ENCODE measurements at regions not wholly inside any gene's neighbourhood (a gene's known extent, or its start where the extent isn't known, plus 50 kb on each side); places are given as distances from the start of the nearest gene placed in this dataset.

DNA sequence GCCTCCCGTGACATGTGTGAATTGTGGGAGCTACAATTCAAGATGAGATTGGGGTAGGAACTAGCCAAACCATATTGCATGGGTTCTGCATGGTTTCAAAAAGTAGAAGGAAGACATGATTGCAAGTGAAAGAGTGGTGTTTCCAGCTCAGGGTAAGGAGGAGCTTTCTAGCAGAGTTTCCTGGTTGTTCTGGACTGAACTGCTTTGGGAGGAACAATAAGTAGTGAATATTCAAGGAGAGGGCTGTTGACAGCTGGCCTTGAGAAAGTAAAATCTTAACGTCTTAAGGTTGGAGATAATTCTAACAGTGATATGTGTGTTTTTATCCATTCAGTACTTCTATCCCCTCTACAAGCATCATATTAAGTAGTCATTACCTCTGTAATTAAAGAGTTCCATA is 62.2 kb upstream of the PRKG1 start:
- TF ChIP-seq, protein P1, sequence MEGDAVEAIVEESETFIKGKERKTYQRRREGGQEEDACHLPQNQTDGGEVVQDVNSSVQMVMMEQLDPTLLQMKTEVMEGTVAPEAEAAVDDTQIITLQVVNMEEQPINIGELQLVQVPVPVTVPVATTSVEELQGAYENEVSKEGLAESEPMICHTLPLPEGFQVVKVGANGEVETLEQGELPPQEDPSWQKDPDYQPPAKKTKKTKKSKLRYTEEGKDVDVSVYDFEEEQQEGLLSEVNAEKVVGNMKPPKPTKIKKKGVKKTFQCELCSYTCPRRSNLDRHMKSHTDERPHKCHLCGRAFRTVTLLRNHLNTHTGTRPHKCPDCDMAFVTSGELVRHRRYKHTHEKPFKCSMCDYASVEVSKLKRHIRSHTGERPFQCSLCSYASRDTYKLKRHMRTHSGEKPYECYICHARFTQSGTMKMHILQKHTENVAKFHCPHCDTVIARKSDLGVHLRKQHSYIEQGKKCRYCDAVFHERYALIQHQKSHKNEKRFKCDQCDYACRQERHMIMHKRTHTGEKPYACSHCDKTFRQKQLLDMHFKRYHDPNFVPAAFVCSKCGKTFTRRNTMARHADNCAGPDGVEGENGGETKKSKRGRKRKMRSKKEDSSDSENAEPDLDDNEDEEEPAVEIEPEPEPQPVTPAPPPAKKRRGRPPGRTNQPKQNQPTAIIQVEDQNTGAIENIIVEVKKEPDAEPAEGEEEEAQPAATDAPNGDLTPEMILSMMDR (IDR thresholded peaks at IDR 0.05) = no peak
- TF ChIP-seq JUN (IDR thresholded peaks at IDR 0.05) = no peak
- no peak for TF ChIP-seq NR3C1 (IDR thresholded peaks at IDR 0.05)
- TF ChIP-seq, protein P2, sequence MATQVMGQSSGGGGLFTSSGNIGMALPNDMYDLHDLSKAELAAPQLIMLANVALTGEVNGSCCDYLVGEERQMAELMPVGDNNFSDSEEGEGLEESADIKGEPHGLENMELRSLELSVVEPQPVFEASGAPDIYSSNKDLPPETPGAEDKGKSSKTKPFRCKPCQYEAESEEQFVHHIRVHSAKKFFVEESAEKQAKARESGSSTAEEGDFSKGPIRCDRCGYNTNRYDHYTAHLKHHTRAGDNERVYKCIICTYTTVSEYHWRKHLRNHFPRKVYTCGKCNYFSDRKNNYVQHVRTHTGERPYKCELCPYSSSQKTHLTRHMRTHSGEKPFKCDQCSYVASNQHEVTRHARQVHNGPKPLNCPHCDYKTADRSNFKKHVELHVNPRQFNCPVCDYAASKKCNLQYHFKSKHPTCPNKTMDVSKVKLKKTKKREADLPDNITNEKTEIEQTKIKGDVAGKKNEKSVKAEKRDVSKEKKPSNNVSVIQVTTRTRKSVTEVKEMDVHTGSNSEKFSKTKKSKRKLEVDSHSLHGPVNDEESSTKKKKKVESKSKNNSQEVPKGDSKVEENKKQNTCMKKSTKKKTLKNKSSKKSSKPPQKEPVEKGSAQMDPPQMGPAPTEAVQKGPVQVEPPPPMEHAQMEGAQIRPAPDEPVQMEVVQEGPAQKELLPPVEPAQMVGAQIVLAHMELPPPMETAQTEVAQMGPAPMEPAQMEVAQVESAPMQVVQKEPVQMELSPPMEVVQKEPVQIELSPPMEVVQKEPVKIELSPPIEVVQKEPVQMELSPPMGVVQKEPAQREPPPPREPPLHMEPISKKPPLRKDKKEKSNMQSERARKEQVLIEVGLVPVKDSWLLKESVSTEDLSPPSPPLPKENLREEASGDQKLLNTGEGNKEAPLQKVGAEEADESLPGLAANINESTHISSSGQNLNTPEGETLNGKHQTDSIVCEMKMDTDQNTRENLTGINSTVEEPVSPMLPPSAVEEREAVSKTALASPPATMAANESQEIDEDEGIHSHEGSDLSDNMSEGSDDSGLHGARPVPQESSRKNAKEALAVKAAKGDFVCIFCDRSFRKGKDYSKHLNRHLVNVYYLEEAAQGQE (IDR thresholded peaks at IDR 0.05) = no peak
- no peak for TF ChIP-seq RAD21 (conservative IDR thresholded peaks at IDR 0.05 in 1 of 2, IDR thresholded peaks at IDR 0.05 in 1 of 2)
- TF ChIP-seq CEBPB (IDR thresholded peaks at IDR 0.05) = no peak
- no peak for TF ChIP-seq POLR2A (IDR thresholded peaks at IDR 0.05; ENCODE audit: low read length)
- no peak for TF ChIP-seq ZFP36 (IDR thresholded peaks at IDR 0.05; ENCODE audit: borderline replicate concordance, partially characterized antibody)
- TF ChIP-seq CHD2 (IDR thresholded peaks at IDR 0.05; ENCODE audit: low read length, partially characterized antibody) = no peak

Measured in A549 (cell line).